SK-N-SH (cell line): ENCODE measurements at regions not wholly inside any gene's neighbourhood (a gene's known extent, or its start where the extent isn't known, plus 50 kb on each side); places are given as distances from the start of the nearest gene placed in this dataset.

Experiments
- GABPA ChIP-seq: IDR thresholded peaks from 2 replicates; pipeline ENCODE4 v1.4.0; 2012; ENCODE audit warnings: low read depth, mild to moderate bottlenecking
- NFIC ChIP-seq: IDR thresholded peaks from 2 replicates; pipeline ENCODE4 v1.4.0; 2012; ENCODE audit warnings: borderline replicate concordance
- NRF1 ChIP-seq: IDR thresholded peaks from 2 replicates; pipeline ENCODE4 v1.6.1; 2012; ENCODE audit warnings: low read depth, mild to moderate bottlenecking, low read length
- POLR2AphosphoS5 ChIP-seq: IDR thresholded peaks from 2 replicates; pipeline ENCODE4 v1.6.1; 2012; ENCODE audit warnings: low read depth, low read length
- TAF1 ChIP-seq: IDR thresholded peaks from 2 replicates; pipeline ENCODE4 v1.6.1; 2012; ENCODE audit warnings: low read depth, mild to moderate bottlenecking, low read length, moderate library complexity, borderline replicate concordance
- TF ChIP-seq, protein P1 (sequence below): fragments of 200-600 bp; sonication (generic); IDR thresholded peaks from 2 replicates; pipeline ENCODE4 v1.6.1; 2017; ENCODE audit warnings: antibody characterized with exemption, mild to moderate bottlenecking, moderate library complexity
- TF ChIP-seq, protein P2 (sequence below): IDR thresholded peaks from 2 replicates; pipeline ENCODE4 v1.6.1; 2012; ENCODE audit warnings: mild to moderate bottlenecking, low read depth, low read length, moderate library complexity

DNA sequence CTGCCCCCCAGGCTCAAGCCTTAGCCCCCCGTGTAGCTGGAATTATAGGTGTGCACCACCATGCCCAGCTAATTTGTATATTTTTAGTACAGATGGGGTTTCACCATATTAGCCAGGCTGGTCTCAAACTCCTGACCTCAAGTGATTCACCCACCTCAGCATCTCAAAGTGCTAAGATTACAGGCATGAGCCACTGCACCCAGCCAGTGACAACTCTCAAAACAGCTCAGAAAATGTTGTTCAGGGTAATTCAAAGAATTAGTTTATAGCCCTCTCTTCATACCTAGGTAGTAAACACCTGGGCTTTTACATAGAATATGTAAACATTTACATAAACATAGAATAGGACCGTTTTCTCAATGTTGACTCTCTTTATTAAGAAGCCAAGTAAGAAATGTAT, 168.7 kb downstream of the ENC1 start:
- no peak for TF ChIP-seq NFIC
- TF ChIP-seq, protein P1, sequence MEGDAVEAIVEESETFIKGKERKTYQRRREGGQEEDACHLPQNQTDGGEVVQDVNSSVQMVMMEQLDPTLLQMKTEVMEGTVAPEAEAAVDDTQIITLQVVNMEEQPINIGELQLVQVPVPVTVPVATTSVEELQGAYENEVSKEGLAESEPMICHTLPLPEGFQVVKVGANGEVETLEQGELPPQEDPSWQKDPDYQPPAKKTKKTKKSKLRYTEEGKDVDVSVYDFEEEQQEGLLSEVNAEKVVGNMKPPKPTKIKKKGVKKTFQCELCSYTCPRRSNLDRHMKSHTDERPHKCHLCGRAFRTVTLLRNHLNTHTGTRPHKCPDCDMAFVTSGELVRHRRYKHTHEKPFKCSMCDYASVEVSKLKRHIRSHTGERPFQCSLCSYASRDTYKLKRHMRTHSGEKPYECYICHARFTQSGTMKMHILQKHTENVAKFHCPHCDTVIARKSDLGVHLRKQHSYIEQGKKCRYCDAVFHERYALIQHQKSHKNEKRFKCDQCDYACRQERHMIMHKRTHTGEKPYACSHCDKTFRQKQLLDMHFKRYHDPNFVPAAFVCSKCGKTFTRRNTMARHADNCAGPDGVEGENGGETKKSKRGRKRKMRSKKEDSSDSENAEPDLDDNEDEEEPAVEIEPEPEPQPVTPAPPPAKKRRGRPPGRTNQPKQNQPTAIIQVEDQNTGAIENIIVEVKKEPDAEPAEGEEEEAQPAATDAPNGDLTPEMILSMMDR: no peak
- TF ChIP-seq POLR2AphosphoS5: no peak
- TF ChIP-seq NRF1: no peak
- TF ChIP-seq TAF1: no peak
- no peak for TF ChIP-seq GABPA
- TF ChIP-seq, protein P2, sequence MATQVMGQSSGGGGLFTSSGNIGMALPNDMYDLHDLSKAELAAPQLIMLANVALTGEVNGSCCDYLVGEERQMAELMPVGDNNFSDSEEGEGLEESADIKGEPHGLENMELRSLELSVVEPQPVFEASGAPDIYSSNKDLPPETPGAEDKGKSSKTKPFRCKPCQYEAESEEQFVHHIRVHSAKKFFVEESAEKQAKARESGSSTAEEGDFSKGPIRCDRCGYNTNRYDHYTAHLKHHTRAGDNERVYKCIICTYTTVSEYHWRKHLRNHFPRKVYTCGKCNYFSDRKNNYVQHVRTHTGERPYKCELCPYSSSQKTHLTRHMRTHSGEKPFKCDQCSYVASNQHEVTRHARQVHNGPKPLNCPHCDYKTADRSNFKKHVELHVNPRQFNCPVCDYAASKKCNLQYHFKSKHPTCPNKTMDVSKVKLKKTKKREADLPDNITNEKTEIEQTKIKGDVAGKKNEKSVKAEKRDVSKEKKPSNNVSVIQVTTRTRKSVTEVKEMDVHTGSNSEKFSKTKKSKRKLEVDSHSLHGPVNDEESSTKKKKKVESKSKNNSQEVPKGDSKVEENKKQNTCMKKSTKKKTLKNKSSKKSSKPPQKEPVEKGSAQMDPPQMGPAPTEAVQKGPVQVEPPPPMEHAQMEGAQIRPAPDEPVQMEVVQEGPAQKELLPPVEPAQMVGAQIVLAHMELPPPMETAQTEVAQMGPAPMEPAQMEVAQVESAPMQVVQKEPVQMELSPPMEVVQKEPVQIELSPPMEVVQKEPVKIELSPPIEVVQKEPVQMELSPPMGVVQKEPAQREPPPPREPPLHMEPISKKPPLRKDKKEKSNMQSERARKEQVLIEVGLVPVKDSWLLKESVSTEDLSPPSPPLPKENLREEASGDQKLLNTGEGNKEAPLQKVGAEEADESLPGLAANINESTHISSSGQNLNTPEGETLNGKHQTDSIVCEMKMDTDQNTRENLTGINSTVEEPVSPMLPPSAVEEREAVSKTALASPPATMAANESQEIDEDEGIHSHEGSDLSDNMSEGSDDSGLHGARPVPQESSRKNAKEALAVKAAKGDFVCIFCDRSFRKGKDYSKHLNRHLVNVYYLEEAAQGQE: no peak
